ENCODE measurements at regions not wholly inside any gene's neighbourhood (a gene's known extent, or its start where the extent isn't known, plus 50 kb on each side); places are given as distances from the start of the nearest gene placed in this dataset.

DNA sequence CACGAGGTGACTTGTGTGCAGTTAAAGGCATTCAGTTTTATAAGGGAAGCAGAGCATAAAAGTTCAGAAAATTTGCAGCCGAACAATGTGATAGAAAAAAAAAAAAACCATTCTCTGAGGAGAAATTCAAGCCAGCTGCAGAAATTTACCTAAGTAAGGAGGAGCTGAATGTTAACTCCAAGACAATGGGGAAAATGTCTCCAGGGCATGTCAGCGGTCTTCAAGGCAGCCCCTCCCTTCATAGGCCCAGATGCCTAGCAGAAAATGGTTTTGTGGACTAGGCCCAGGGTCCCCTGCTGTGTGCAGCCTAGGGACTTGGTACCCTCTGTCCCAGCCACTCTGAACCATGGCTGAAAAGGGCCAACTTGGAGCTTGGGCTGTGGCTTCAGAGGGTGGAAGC lies 1764.0 kb downstream of the C4orf33 start:
- TF ChIP-seq, protein P1, sequence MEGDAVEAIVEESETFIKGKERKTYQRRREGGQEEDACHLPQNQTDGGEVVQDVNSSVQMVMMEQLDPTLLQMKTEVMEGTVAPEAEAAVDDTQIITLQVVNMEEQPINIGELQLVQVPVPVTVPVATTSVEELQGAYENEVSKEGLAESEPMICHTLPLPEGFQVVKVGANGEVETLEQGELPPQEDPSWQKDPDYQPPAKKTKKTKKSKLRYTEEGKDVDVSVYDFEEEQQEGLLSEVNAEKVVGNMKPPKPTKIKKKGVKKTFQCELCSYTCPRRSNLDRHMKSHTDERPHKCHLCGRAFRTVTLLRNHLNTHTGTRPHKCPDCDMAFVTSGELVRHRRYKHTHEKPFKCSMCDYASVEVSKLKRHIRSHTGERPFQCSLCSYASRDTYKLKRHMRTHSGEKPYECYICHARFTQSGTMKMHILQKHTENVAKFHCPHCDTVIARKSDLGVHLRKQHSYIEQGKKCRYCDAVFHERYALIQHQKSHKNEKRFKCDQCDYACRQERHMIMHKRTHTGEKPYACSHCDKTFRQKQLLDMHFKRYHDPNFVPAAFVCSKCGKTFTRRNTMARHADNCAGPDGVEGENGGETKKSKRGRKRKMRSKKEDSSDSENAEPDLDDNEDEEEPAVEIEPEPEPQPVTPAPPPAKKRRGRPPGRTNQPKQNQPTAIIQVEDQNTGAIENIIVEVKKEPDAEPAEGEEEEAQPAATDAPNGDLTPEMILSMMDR (optimal IDR thresholded peaks at IDR 0.05 in 1 of 3, IDR thresholded peaks at IDR 0.05 in 1 of 3, conservative IDR thresholded peaks at IDR 0.05 in 1 of 3; ENCODE audit: extremely low read depth in 1 of 3, insufficient read depth in 2 of 3, low read length in 3 of 3), result no peak
- TF ChIP-seq EZH2 (IDR thresholded peaks at IDR 0.05; ENCODE audit: low read length), result no peak
